CD8-positive, alpha-beta memory T cell (primary cell): ENCODE measurements at regions not wholly inside any gene's neighbourhood (a gene's known extent, or its start where the extent isn't known, plus 50 kb on each side); places are given as distances from the start of the nearest gene placed in this dataset.
"Not testable (repeated sequence)": the region's sequence is repeated elsewhere in the genome, so short reads cannot be mapped to it uniquely, and the experiment has no call there.

Experiments
- CTCF ChIA-PET: fragments of 350-600 bp; sonication (Branson Sonifier 250); formaldehyde crosslinking; loops from one replicate; lab custom pipeline; 2021; ENCODE audit warnings: antibody characterized with exemption; lab: Charles Lee
- POLR2A ChIA-PET: fragments of 350-600 bp; sonication (Branson Sonifier 250); formaldehyde crosslinking; loops from one replicate; lab custom pipeline; 2021; ENCODE audit warnings: antibody characterized with exemption; lab: Charles Lee
- DNase-seq, 5 donors: peaks; one replicate each; pipeline versions ENCODE4 v3.0.0 to v3.0.0-alpha.2; 2020 to 2022; ENCODE audit warnings: mixed read lengths in 1 of 5
- H3K27ac ChIP-seq: one replicate; pipeline ENCODE4 v1.7.0; 2013; ENCODE audit warnings: low read depth, mild to moderate bottlenecking, low read length, moderate library complexity
- H3K27me3 ChIP-seq: 2 replicates; pipeline ENCODE4 v1.7.0; 2013; ENCODE audit warnings: low read length, mild to moderate bottlenecking; ENCODE audit not compliant: insufficient read depth, poor library complexity, severe bottlenecking
- H3K36me3 ChIP-seq: 2 replicates; pipeline ENCODE4 v1.7.0; 2013; ENCODE audit warnings: mild to moderate bottlenecking, low read length, moderate library complexity; ENCODE audit not compliant: insufficient read depth
- H3K4me1 ChIP-seq: 2 replicates; pipeline ENCODE4 v1.7.0; 2013; ENCODE audit warnings: mild to moderate bottlenecking, low read length, moderate library complexity; ENCODE audit not compliant: insufficient read depth
- H3K4me3 ChIP-seq: 2 replicates; pipeline ENCODE4 v1.7.0; 2013; ENCODE audit warnings: mild to moderate bottlenecking, low read length
- H3K9me3 ChIP-seq: 2 replicates; pipeline ENCODE4 v1.7.0; 2013; ENCODE audit warnings: mild to moderate bottlenecking, low read length
- H3K27ac Mint-ChIP-seq, 8 donors: one replicate each; pipeline ENCODE4 v1.8.0; 2020 to 2021; ENCODE audit warnings: mixed read lengths in 8 of 8, mild to moderate bottlenecking in 6 of 8, inconsistent platforms in 3 of 8, moderate library complexity in 3 of 8
- H3K27me3 Mint-ChIP-seq, 2 donors: one replicate each; pipeline ENCODE4 v1.8.0; 2020 to 2021; ENCODE audit warnings: mixed read lengths in 2 of 2, mild to moderate bottlenecking in 1 of 2, moderate library complexity in 1 of 2
- H3K36me3 Mint-ChIP-seq, 3 donors: one replicate each; pipeline ENCODE4 v1.8.0; 2020 to 2021; ENCODE audit warnings: mixed read lengths in 3 of 3, inconsistent platforms in 1 of 3, mild to moderate bottlenecking in 1 of 3
- H3K4me1 Mint-ChIP-seq, 3 donors: one replicate each; pipeline ENCODE4 v1.8.0; 2020 to 2021; ENCODE audit warnings: mixed read lengths in 3 of 3, inconsistent platforms in 1 of 3, mild to moderate bottlenecking in 1 of 3
- H3K4me3 Mint-ChIP-seq, 7 donors: one replicate each; pipeline ENCODE4 v1.8.0; 2020 to 2021; ENCODE audit warnings: mixed read lengths in 7 of 7, mild to moderate bottlenecking in 6 of 7, moderate library complexity in 4 of 7, inconsistent platforms in 2 of 7
- H3K9me3 Mint-ChIP-seq, 5 donors: one replicate each; pipeline ENCODE4 v1.8.0; 2020 to 2022; ENCODE audit warnings: mixed read lengths in 5 of 5, mild to moderate bottlenecking in 3 of 5, moderate library complexity in 2 of 5, inconsistent platforms in 1 of 5

- H3K4me3 ChIP-seq, H3K36me3 Mint-ChIP-seq, H3K4me1 Mint-ChIP-seq, POLR2A ChIA-PET, CTCF ChIA-PET, H3K27ac Mint-ChIP-seq, H3K27ac ChIP-seq, H3K27me3 ChIP-seq, H3K4me3 Mint-ChIP-seq, H3K4me1 ChIP-seq, H3K27me3 Mint-ChIP-seq, H3K36me3 ChIP-seq, DNase-seq, H3K9me3 ChIP-seq: not testable (repeated sequence)
- H3K9me3 Mint-ChIP-seq, result peaks cover 20 to 37% (median 28%) of the 10 kb centered on the region in 5 donors
Observed at GRCh38 chr4:107483621-107484020, 236.4 kb downstream of the PAPSS1 start.

DNA sequence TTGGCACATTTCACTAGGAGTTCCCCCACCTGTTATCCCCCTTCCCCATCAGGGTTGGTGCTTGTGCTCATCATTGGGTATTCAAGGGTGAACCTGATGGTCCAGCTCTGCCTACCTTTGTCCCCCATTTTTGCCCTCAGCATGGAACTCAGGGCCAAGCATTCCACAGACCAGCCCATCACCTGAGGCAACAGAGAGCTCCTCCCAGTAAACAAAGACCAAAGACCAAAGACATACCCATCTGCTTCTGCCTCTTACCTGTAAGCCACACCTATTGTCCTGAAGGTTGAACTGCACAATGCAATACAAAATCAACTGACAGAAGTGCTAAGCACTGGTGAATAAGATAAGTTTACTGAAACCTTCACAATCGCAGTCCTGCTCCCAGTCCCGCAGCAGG is 237.5 kb downstream of the PAPSS1 start:
- no peak for DNase-seq
- no peaks in the 10 kb centered on the region for H3K4me1 Mint-ChIP-seq
- ChIA-PET CTCF (no interaction called here), POLR2A (interaction anchor here (0.6 kb wide), 1 partner anchor 8 kb away, joined by 5 read pairs; no protein-coding TSS in a partner anchor)
- H3K27ac Mint-ChIP-seq, result no peak overlapping the region
- Histone ChIP-seq H3K36me3 (no peaks in the 10 kb centered on the region), H3K9me3 (no peaks in the 10 kb centered on the region), H3K4me1 (no peaks in the 10 kb centered on the region), H3K27ac (no peak overlapping the region), H3K4me3 (no peak overlapping the region), H3K27me3 (no peaks in the 10 kb centered on the region)
- peaks cover 0 to 2% (median 0%) of the 10 kb centered on the region in 3 donors for H3K36me3 Mint-ChIP-seq
- peaks cover 0 to 1% of the 10 kb centered on the region in 2 donors for H3K27me3 Mint-ChIP-seq
- peaks cover 24 to 38% (median 28%) of the 10 kb centered on the region in 5 donors for H3K9me3 Mint-ChIP-seq
- no peak overlapping the region for H3K4me3 Mint-ChIP-seq

GRCh38 chr4:107478327-107478980 is 241.6 kb downstream of the PAPSS1 start:
- peaks cover 18 to 35% (median 20%) of the 10 kb centered on the region in 5 donors for H3K9me3 Mint-ChIP-seq
- H3K4me3 ChIP-seq, result no peak overlapping the region
- no peak overlapping the region for H3K4me3 Mint-ChIP-seq
- no peak for DNase-seq
- H3K36me3 ChIP-seq, result no peaks in the 10 kb centered on the region
- ChIA-PET CTCF (no interaction called here), POLR2A (no interaction called here)
- H3K27ac Mint-ChIP-seq, result no peak overlapping the region
- H3K4me1 Mint-ChIP-seq, result no peaks in the 10 kb centered on the region
- no peaks in the 10 kb centered on the region for H3K27me3 ChIP-seq
- no peaks in the 10 kb centered on the region for H3K9me3 ChIP-seq
- no peaks in the 10 kb centered on the region for H3K36me3 Mint-ChIP-seq
- no peak overlapping the region for H3K27ac ChIP-seq
- peaks cover 0 to 1% of the 10 kb centered on the region in 2 donors for H3K27me3 Mint-ChIP-seq
- no peaks in the 10 kb centered on the region for H3K4me1 ChIP-seq

- Mint-ChIP-seq H3K36me3 (no peaks in the 10 kb centered on the region), H3K9me3 (peaks cover 0 to 8% (median 3%) of the 10 kb centered on the region in 5 donors), H3K4me3 (no peak overlapping the region), H3K4me1 (no peaks in the 10 kb centered on the region), H3K27ac (no peak overlapping the region), H3K27me3 (peaks cover 0 to 1% of the 10 kb centered on the region in 2 donors)
- H3K4me3 ChIP-seq, result no peak overlapping the region
- no peaks in the 10 kb centered on the region for H3K36me3 ChIP-seq
- no peaks in the 10 kb centered on the region for H3K27me3 ChIP-seq
- H3K4me1 ChIP-seq, result no peaks in the 10 kb centered on the region
- CTCF ChIA-PET, result no interaction called here
- POLR2A ChIA-PET, result no interaction called here
- H3K27ac ChIP-seq, result no peak overlapping the region
- DNase-seq, result no peak
- no peaks in the 10 kb centered on the region for H3K9me3 ChIP-seq
Observed at GRCh38 chr4:107473126-107473525, 246.9 kb downstream of the PAPSS1 start.

DNA sequence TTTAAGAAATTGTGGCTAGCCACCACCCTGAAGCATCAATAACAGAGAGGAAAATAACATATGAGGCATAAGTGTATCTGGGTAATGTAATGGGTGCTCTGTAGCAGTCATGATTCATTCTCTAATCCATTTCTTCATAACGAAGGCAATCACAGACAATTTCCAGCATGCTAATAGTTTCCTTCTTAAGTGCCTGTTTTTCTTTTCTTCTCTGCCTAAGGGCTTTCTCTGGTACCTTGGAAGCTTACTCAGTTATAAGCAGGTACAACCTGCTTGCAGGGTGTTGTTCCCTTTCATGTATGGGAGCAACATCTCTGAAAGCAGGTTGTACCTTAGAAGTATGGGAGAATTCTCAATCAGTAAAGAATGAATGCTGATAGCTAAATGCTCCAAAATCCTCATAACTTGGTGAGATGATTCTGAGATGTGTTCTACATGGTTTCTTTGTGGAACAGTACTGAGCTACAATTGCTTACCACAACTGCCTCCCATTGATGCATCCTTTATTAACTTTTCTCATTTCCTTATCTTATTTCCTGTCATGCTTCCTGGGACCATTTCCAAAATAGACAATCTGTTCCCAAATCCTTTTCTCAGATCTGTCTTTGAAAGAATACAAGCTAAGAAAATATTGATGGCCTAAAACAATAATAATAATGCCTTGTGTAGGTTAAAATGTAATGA is 247.6 kb downstream of the PAPSS1 start:
- ChIA-PET CTCF (no interaction called here), POLR2A (no interaction called here)
- Mint-ChIP-seq H3K4me3 (no peak overlapping the region), H3K9me3 (peaks cover 0 to 8% (median 2%) of the 10 kb centered on the region in 5 donors), H3K36me3 (no peaks in the 10 kb centered on the region), H3K27ac (no peak overlapping the region), H3K4me1 (no peaks in the 10 kb centered on the region), H3K27me3 (peaks cover 0 to 1% of the 10 kb centered on the region in 2 donors)
- no peak overlapping the region for H3K4me3 ChIP-seq
- no peaks in the 10 kb centered on the region for H3K36me3 ChIP-seq
- no peaks in the 10 kb centered on the region for H3K27me3 ChIP-seq
- H3K9me3 ChIP-seq, result no peaks in the 10 kb centered on the region
- no peak overlapping the region for H3K27ac ChIP-seq
- no peaks in the 10 kb centered on the region for H3K4me1 ChIP-seq
- no peak for DNase-seq

GRCh38 chr4:107470173-107470572 is 249.9 kb downstream of the PAPSS1 start:
- DNase-seq, result no peak

DNA sequence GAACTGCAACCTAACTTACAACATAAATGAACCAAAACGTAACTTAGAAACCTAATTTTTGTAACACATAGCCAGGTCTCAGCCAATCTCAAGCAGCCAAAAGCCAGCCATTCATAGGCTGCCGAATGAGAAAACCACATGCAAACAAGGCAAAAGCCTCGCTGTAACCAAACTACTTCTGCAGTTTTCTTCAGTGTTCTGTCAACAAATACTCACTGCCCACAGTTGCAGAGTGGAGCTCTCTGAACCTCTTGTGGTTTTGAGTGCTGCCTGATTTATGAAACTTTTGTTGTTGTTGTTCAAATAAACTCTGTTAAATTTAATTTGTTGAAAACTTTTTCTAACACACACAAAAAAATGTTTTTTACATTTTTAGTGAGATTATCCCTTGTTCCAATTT is 251.2 kb downstream of the PAPSS1 start:
- no peaks in the 10 kb centered on the region for H3K36me3 Mint-ChIP-seq
- DNase-seq, result no peak

More at GRCh38 chr4:107470173-107470572, 249.9 kb downstream of the PAPSS1 start:
- CTCF ChIA-PET, result no interaction called here
- POLR2A ChIA-PET, result no interaction called here
- Histone ChIP-seq H3K9me3 (no peaks in the 10 kb centered on the region), H3K27me3 (no peaks in the 10 kb centered on the region), H3K4me3 (no peak overlapping the region), H3K27ac (no peak overlapping the region), H3K36me3 (no peaks in the 10 kb centered on the region), H3K4me1 (no peaks in the 10 kb centered on the region)
- no peaks in the 10 kb centered on the region for H3K36me3 Mint-ChIP-seq
- no peak overlapping the region for H3K27ac Mint-ChIP-seq
- no peaks in the 10 kb centered on the region for H3K9me3 Mint-ChIP-seq
- peaks cover 0 to 3% of the 10 kb centered on the region in 2 donors for H3K27me3 Mint-ChIP-seq
- H3K4me3 Mint-ChIP-seq, result no peak overlapping the region
- no peaks in the 10 kb centered on the region for H3K4me1 Mint-ChIP-seq

DNA sequence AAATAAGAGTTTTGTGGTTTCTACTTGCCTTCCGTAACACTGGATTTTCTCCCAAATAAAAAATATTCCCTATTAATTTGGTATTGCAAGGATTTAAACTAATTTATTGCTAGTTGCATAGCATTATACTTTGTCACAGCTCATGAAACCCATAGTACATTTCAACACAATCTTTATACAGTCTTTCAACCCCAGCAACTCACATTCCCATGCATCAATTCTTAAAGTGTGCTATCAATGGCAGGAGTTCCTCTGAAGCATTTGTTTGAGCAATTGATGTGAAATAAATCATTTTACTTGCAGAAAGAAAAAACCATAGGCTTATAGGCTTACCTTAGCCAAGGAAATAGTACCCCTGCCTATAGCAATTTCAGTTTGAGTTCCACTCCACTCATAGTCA is 251.9 kb downstream of the PAPSS1 start:
- Histone ChIP-seq H3K4me1 (no peaks in the 10 kb centered on the region), H3K36me3 (no peaks in the 10 kb centered on the region), H3K27me3 (no peaks in the 10 kb centered on the region), H3K4me3 (no peak overlapping the region), H3K9me3 (no peaks in the 10 kb centered on the region), H3K27ac (no peak overlapping the region)
- no peaks in the 10 kb centered on the region for H3K36me3 Mint-ChIP-seq
- H3K27ac Mint-ChIP-seq, result no peak overlapping the region
- ChIA-PET CTCF (no interaction called here), POLR2A (no interaction called here)
- no peaks in the 10 kb centered on the region for H3K4me1 Mint-ChIP-seq
- H3K27me3 Mint-ChIP-seq, result peaks cover 0 to 3% of the 10 kb centered on the region in 2 donors
- no peak overlapping the region for H3K4me3 Mint-ChIP-seq
- peaks cover 0 to 1% (median 0%) of the 10 kb centered on the region in 5 donors for H3K9me3 Mint-ChIP-seq
- no peak for DNase-seq

More for the DNA sequence above, 251.2 kb downstream of the PAPSS1 start:
- Mint-ChIP-seq H3K27ac (no peak overlapping the region), H3K4me3 (no peak overlapping the region), H3K4me1 (no peaks in the 10 kb centered on the region), H3K27me3 (peaks cover 0 to 3% of the 10 kb centered on the region in 2 donors), H3K9me3 (no peaks in the 10 kb centered on the region)
- Histone ChIP-seq H3K9me3 (no peaks in the 10 kb centered on the region), H3K27me3 (no peaks in the 10 kb centered on the region), H3K4me1 (no peaks in the 10 kb centered on the region), H3K4me3 (no peak overlapping the region), H3K36me3 (no peaks in the 10 kb centered on the region), H3K27ac (no peak overlapping the region)
- CTCF ChIA-PET, result no interaction called here
- POLR2A ChIA-PET, result no interaction called here
